D721Med (cell line): ENCODE measurements at regions not wholly inside any gene's neighbourhood (a gene's known extent, or its start where the extent isn't known, plus 50 kb on each side); places are given as distances from the start of the nearest gene placed in this dataset.
"Not testable (repeated sequence)": the region's sequence is repeated elsewhere in the genome, so short reads cannot be mapped to it uniquely, and the experiment has no call there.

Experiments
- DNase-seq: peaks from one replicate; pipeline ENCODE4 v3.0.0; 2011; ENCODE audit warnings: low spot score; ENCODE audit not compliant: insufficient read length
- FAIRE-seq: peaks from 2 replicates; lab custom pipeline; 2011; peaks lifted over from hg19 to GRCh38; lab: Jason Lieb, UNC
- CTCF ChIP-seq: IDR thresholded peaks from 2 replicates; pipeline ENCODE4 v1.5.1; 2012; ENCODE audit warnings: mild to moderate bottlenecking, control low read depth; ENCODE audit not compliant: insufficient read depth; ENCODE audit errors: missing control alignments

- no peak for FAIRE-seq
- no peak for TF ChIP-seq CTCF
These were observed 899.9 kb downstream of the TAF11L14 start for GRCh38 chr5:18534119-18534518.

GRCh38 chr5:18535753-18536152, 901.5 kb downstream of the TAF11L14 start:
- not testable (repeated sequence) for FAIRE-seq

More at GRCh38 chr5:18534119-18534518, 899.9 kb downstream of the TAF11L14 start:
- DNase-seq: no peak

GRCh38 chr5:18544421-18544820, 910.2 kb downstream of the TAF11L14 start:
- no peak for DNase-seq
- no peak for TF ChIP-seq CTCF

More at GRCh38 chr5:18535753-18536152, 901.5 kb downstream of the TAF11L14 start:
- DNase-seq: not testable (repeated sequence)

GRCh38 chr5:18546591-18546990, 912.3 kb downstream of the TAF11L14 start:
- FAIRE-seq (no peak), DNase-seq (no peak)
- no peak for TF ChIP-seq CTCF

More at GRCh38 chr5:18544421-18544820, 910.2 kb downstream of the TAF11L14 start:
- no peak for FAIRE-seq

GRCh38 chr5:18551716-18552115, 917.5 kb downstream of the TAF11L14 start:
- FAIRE-seq (no peak), DNase-seq (no peak)
- TF ChIP-seq CTCF: no peak

GRCh38 chr5:18553269-18553668, 919.0 kb downstream of the TAF11L14 start:
- no peak for DNase-seq
- FAIRE-seq: no peak
- TF ChIP-seq CTCF: no peak

- FAIRE-seq (no peak), DNase-seq (no peak)
- TF ChIP-seq CTCF: no peak
These were observed 926.3 kb downstream of the TAF11L14 start for GRCh38 chr5:18560602-18561001.

- no peak for FAIRE-seq
- DNase-seq: no peak
- no peak for TF ChIP-seq CTCF
These were observed 929.6 kb downstream of the TAF11L14 start for GRCh38 chr5:18563853-18564252.
